ENCODE measurements at regions not wholly inside any gene's neighbourhood (a gene's known extent, or its start where the extent isn't known, plus 50 kb on each side); places are given as distances from the start of the nearest gene placed in this dataset.

- no peak for ATAC-seq
- no peak for TF ChIP-seq CSDC2 (CRISPR knock-in tag; IDR thresholded peaks at IDR 0.05)
- TF ChIP-seq ZFP3 (CRISPR knock-in tag; IDR thresholded peaks at IDR 0.05): no peak
- no peak for TF ChIP-seq CREB5 (CRISPR knock-in tag; IDR thresholded peaks at IDR 0.05; ENCODE audit: low read depth)
- TF ChIP-seq ZNF8 (CRISPR knock-in tag; IDR thresholded peaks at IDR 0.05): no peak
- no peak for TF ChIP-seq ZC3H10 (CRISPR knock-in tag; IDR thresholded peaks at IDR 0.05)
- no peak for TF ChIP-seq RARB (CRISPR knock-in tag; IDR thresholded peaks at IDR 0.05)
- TF ChIP-seq ISL1 (CRISPR knock-in tag; IDR thresholded peaks at IDR 0.05): no peak
- no peak for TF ChIP-seq PATZ1 (CRISPR knock-in tag; IDR thresholded peaks at IDR 0.05; ENCODE audit: borderline replicate concordance)
- no peak for TF ChIP-seq POU6F1 (CRISPR knock-in tag; IDR thresholded peaks at IDR 0.05; ENCODE audit: borderline replicate concordance, low read depth)
- no peak for TF ChIP-seq ZNF70 (CRISPR knock-in tag; IDR thresholded peaks at IDR 0.05)
Observed at GRCh38 chr16:9539346-9539745, 447.9 kb downstream of the HAPSTR1 start.

- TF ChIP-seq ZNF8 (CRISPR knock-in tag; IDR thresholded peaks at IDR 0.05) (no peak), CSDC2 (CRISPR knock-in tag; IDR thresholded peaks at IDR 0.05) (no peak), PPARA (CRISPR knock-in tag; IDR thresholded peaks at IDR 0.05; ENCODE audit: borderline replicate concordance) (no peak), GLIS3 (CRISPR knock-in tag; IDR thresholded peaks at IDR 0.05) (no peak), TSHZ2 (CRISPR knock-in tag; IDR thresholded peaks at IDR 0.05) (no peak), SNAI2 (CRISPR knock-in tag; IDR thresholded peaks at IDR 0.05) (no peak), ZNF70 (CRISPR knock-in tag; IDR thresholded peaks at IDR 0.05) (no peak), RARB (CRISPR knock-in tag; IDR thresholded peaks at IDR 0.05) (no peak), ZFP3 (CRISPR knock-in tag; IDR thresholded peaks at IDR 0.05) (no peak), POU6F1 (CRISPR knock-in tag; IDR thresholded peaks at IDR 0.05; ENCODE audit: borderline replicate concordance, low read depth) (no peak), TOX (CRISPR knock-in tag; IDR thresholded peaks at IDR 0.05; ENCODE audit: borderline replicate concordance) (no peak), ARNTL (CRISPR knock-in tag; IDR thresholded peaks at IDR 0.05; ENCODE audit: borderline replicate concordance, low read depth) (no peak), ZNF565 (CRISPR knock-in tag; conservative IDR thresholded peaks at IDR 0.05; ENCODE audit: low read depth) (no peak), TCF4 (CRISPR knock-in tag; IDR thresholded peaks at IDR 0.05; ENCODE audit: borderline replicate concordance) (no peak)
- no peak for ATAC-seq
Observed at GRCh38 chr16:9541723-9542122, 450.3 kb downstream of the HAPSTR1 start.

GRCh38 chr16:9542165-9542755, 450.8 kb downstream of the HAPSTR1 start:
- ATAC-seq: no peak
- TF ChIP-seq ZNF565 (CRISPR knock-in tag; conservative IDR thresholded peaks at IDR 0.05; ENCODE audit: low read depth) (no peak), BACH2 (CRISPR knock-in tag; IDR thresholded peaks at IDR 0.05; ENCODE audit: borderline replicate concordance) (no peak), ZC3H10 (CRISPR knock-in tag; IDR thresholded peaks at IDR 0.05) (no peak), CSDC2 (CRISPR knock-in tag; IDR thresholded peaks at IDR 0.05) (no peak), ARNTL (CRISPR knock-in tag; IDR thresholded peaks at IDR 0.05; ENCODE audit: borderline replicate concordance, low read depth) (no peak), PATZ1 (CRISPR knock-in tag; IDR thresholded peaks at IDR 0.05; ENCODE audit: borderline replicate concordance) (no peak), ZNF70 (CRISPR knock-in tag; IDR thresholded peaks at IDR 0.05) (no peak), TSHZ2 (CRISPR knock-in tag; IDR thresholded peaks at IDR 0.05) (no peak), ZNF8 (CRISPR knock-in tag; IDR thresholded peaks at IDR 0.05) (no peak), OSR1 (CRISPR knock-in tag; IDR thresholded peaks at IDR 0.05) (no peak)

Data from SK-N-SH treated with all-trans-retinoic acid at 6 μM for 48 hours (cell line).